Activated naive CD4-positive, alpha-beta T cell treated with anti-CD3 and anti-CD28 coated beads, Interleukin-2, amount 10 ng/mL, durations not matched to agents 7 days and 5 days (primary cell): ENCODE measurements at regions not wholly inside any gene's neighbourhood (a gene's known extent, or its start where the extent isn't known, plus 50 kb on each side); places are given as distances from the start of the nearest gene placed in this dataset.
A peak's percentile ranks its signal among the peaks of the same experiment; 100 is the strongest.

Experiments
- CTCF ChIA-PET: fragments of 350-600 bp; sonication (Branson Sonifier 250); formaldehyde crosslinking; loops from one replicate; lab custom pipeline; 2021; ENCODE audit warnings: antibody characterized with exemption; lab: Charles Lee
- DNase-seq: peaks from one replicate; pipeline ENCODE4 v3.0.0-alpha.2; 2020
- H3K27ac Mint-ChIP-seq: one replicate; pipeline ENCODE4 v1.8.0; 2021; ENCODE audit warnings: mild to moderate bottlenecking, moderate library complexity, mixed read lengths
- H3K27me3 Mint-ChIP-seq: one replicate; pipeline ENCODE4 v1.8.0; 2021; ENCODE audit warnings: mild to moderate bottlenecking, mixed read lengths
- H3K36me3 Mint-ChIP-seq: one replicate; pipeline ENCODE4 v1.8.0; 2021; ENCODE audit warnings: mixed read lengths
- H3K4me1 Mint-ChIP-seq: one replicate; pipeline ENCODE4 v1.8.0; 2021; ENCODE audit warnings: mixed read lengths
- H3K4me3 Mint-ChIP-seq: one replicate; pipeline ENCODE4 v1.8.0; 2021; ENCODE audit warnings: mild to moderate bottlenecking, moderate library complexity, mixed read lengths
- H3K9me3 Mint-ChIP-seq: one replicate; pipeline ENCODE4 v1.8.0; 2021; ENCODE audit warnings: mixed read lengths

DNA sequence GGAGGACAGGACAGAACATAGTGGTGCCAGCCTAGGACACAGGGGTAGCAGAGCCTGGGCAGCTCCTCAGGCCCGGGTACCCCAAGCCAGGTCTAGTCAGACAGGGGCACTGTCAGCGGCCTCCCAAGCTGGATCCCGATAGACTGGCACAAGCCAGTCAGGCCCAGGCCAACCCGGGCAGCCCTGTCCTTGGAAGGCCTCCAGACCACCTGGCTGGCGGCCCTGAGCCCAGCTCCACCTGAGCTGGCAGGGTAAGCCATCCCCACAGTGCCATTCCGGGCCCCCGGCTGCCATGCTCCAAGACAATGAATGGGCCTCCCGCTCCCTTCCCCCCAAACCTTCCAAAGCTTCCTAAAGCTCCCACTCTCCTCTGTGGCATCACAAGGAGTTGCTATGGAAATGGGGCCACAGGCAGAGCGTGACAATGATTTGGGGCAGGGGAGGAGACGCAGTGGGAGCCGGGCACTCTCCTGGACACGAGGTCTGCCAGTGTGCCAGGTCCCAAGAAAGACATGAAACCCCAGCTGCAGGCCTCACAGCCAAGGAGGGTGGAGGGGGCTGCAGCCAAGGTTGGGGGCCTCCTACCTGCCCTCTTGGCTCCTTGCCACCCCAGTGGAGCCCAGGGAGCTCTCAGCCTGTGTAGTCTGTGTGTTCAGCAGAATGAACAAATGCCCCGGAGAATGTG is 165.6 kb upstream of the LINGO1 start:
- CTCF ChIA-PET = interaction anchor here (1.1 kb wide), 1 partner anchor 23 kb away, joined by 3 read pairs; no protein-coding TSS in a partner anchor
- Mint-ChIP-seq H3K36me3 (no peaks in the 10 kb centered on the region), H3K4me3 (no peak overlapping the region), H3K27ac (no peak overlapping the region), H3K4me1 (peaks cover 9% of the 10 kb centered on the region), H3K9me3 (no peaks in the 10 kb centered on the region), H3K27me3 (peaks cover 26% of the 10 kb centered on the region)
- no peak for DNase-seq

- CTCF ChIA-PET = no interaction called here
- Mint-ChIP-seq H3K27me3 (peaks cover 21% of the 10 kb centered on the region), H3K4me1 (peaks cover 9% of the 10 kb centered on the region), H3K36me3 (no peaks in the 10 kb centered on the region), H3K27ac (no peak overlapping the region), H3K9me3 (no peaks in the 10 kb centered on the region), H3K4me3 (no peak overlapping the region)
- DNase-seq = no peak
These were observed 164.6 kb upstream of the LINGO1 start for GRCh38 chr15:77797270-77797669.

GRCh38 chr15:77796046-77796729 is 163.5 kb upstream of the LINGO1 start:
- DNase-seq = no peak
- Mint-ChIP-seq H3K4me3 (no peak overlapping the region), H3K4me1 (peaks cover 9% of the 10 kb centered on the region), H3K27ac (no peak overlapping the region), H3K27me3 (peaks cover 21% of the 10 kb centered on the region), H3K9me3 (no peaks in the 10 kb centered on the region), H3K36me3 (no peaks in the 10 kb centered on the region)
- CTCF ChIA-PET = no interaction called here

GRCh38 chr15:77795446-77795845 is 162.7 kb upstream of the LINGO1 start:
- no peaks in the 10 kb centered on the region for H3K36me3 Mint-ChIP-seq
- no peak overlapping the region for H3K27ac Mint-ChIP-seq
- no peaks in the 10 kb centered on the region for H3K9me3 Mint-ChIP-seq
- peaks cover 22% of the 10 kb centered on the region for H3K27me3 Mint-ChIP-seq
- DNase-seq = no peak
- peaks cover 9% of the 10 kb centered on the region for H3K4me1 Mint-ChIP-seq
- CTCF ChIA-PET = no interaction called here
- no peak overlapping the region for H3K4me3 Mint-ChIP-seq

GRCh38 chr15:77791941-77792340 is 159.2 kb upstream of the LINGO1 start:
- H3K36me3 Mint-ChIP-seq = no peaks in the 10 kb centered on the region
- no peaks in the 10 kb centered on the region for H3K9me3 Mint-ChIP-seq
- H3K4me1 Mint-ChIP-seq = peaks cover 1% of the 10 kb centered on the region
- CTCF ChIA-PET = no interaction called here
- H3K4me3 Mint-ChIP-seq = no peak overlapping the region
- H3K27ac Mint-ChIP-seq = no peak overlapping the region
- peaks cover 4% of the 10 kb centered on the region for H3K27me3 Mint-ChIP-seq
- DNase-seq = no peak

DNA sequence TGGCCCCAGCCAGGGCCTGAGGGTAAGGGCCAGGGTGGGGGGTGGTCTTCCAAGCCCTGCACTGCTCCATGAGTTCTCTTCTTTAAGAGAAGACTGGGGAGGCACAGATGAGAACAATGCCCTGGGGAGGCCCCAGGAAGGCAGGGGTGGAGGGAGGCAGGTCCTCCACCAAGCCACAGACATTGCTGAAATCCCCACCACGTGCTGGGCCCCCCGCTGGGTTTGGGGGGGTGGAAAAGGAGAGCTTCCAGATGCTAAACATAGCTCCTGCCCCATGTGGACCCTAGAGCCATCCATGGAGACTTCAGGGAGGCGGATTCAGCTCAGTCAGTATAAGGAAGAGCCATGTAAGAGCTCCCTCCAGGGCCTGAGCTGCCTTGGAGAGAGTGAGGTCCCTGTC is 157.8 kb upstream of the LINGO1 start:
- Mint-ChIP-seq H3K4me1 (no peaks in the 10 kb centered on the region), H3K4me3 (no peak overlapping the region), H3K9me3 (no peaks in the 10 kb centered on the region), H3K27ac (no peak overlapping the region), H3K27me3 (peaks cover 8% of the 10 kb centered on the region), H3K36me3 (no peaks in the 10 kb centered on the region)
- DNase-seq = no peak
- CTCF ChIA-PET = interaction anchor here (0.8 kb wide), 1 partner anchor 84 kb away, joined by 3 read pairs; no protein-coding TSS in a partner anchor

- Mint-ChIP-seq H3K4me1 (no peaks in the 10 kb centered on the region), H3K27me3 (peaks cover 16% of the 10 kb centered on the region), H3K4me3 (no peak overlapping the region), H3K9me3 (no peaks in the 10 kb centered on the region), H3K36me3 (no peaks in the 10 kb centered on the region), H3K27ac (no peak overlapping the region)
- DNase-seq = no peak
- CTCF ChIA-PET = no interaction called here
These were observed 154.2 kb upstream of the LINGO1 start for GRCh38 chr15:77786956-77787355.

DNA sequence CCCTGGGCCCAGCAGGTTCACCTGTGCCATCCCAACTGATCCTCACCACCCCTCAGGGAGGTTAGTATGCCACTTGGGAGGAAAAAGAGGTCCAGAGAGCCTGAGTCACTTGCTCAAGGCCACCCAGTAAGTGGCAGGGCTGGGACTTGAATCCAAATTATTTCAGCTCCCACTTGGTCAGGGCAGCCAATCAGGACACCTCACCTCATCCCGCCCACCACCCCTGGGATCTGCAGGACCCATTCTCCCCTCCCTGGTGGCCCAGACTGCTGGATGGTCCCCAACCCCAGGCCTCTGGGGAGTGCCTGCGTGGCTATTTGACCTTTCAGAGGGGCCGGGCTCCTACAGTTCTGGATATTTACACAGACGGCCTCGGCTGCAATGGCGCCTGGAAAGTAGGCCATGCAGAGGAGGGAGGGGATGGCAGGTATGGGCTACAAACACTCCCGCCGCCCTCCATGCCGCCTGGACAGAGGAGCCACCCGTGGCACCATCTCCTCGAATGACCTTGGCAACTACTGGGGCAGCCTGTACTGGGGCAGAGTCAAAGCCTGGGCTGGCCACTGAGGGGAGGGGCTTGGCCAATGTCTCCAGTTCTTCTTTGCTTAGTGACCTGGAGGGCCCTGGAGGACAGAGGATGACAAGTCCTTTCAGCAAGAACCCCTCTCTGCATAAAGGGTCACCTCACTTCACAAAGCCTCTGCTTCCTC is 153.6 kb upstream of the LINGO1 start:
- Mint-ChIP-seq H3K9me3 (no peaks in the 10 kb centered on the region), H3K4me1 (no peaks in the 10 kb centered on the region), H3K36me3 (no peaks in the 10 kb centered on the region), H3K27me3 (peaks cover 16% of the 10 kb centered on the region), H3K27ac (no peak overlapping the region), H3K4me3 (no peak overlapping the region)
- CTCF ChIA-PET = interaction anchor here (1.1 kb wide), 1 partner anchor 153 kb away, joined by 3 read pairs; the partner anchor contains the start of gene LINGO1
- DNase-seq = no peak

GRCh38 chr15:77784361-77785292 is 151.9 kb upstream of the LINGO1 start:
- H3K27me3 Mint-ChIP-seq = peaks cover 12% of the 10 kb centered on the region
- DNase-seq = peak; percentile 27
- no peaks in the 10 kb centered on the region for H3K36me3 Mint-ChIP-seq
- H3K4me1 Mint-ChIP-seq = no peaks in the 10 kb centered on the region
- H3K4me3 Mint-ChIP-seq = no peak overlapping the region
- no peak overlapping the region for H3K27ac Mint-ChIP-seq
- CTCF ChIA-PET = interaction anchor here (1.0 to 1.3 kb wide), 6 partner anchors 8 to 150 kb away, joined by 3 to 4 read pairs (median 3); no protein-coding TSS in a partner anchor
- no peaks in the 10 kb centered on the region for H3K9me3 Mint-ChIP-seq

DNA sequence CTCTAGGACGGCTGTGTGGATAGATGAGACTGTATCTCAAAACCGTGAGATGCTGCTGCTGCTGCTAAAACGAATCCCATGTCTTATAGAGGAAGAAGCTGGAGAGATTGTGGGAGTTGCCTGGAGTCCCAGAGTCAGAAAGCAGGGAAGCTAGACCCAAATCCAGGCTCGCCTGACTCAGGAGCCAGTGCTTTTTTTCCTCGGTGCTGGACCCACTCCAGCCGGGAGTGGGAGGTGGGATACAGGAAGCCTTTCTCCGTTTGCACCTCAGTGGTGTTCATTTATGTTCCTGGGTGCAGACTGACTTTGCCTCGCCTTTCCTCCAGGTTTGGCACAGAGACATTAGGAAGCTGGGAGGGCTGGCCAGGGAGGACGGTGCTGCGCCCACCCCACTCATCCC is 150.9 kb upstream of the LINGO1 start:
- DNase-seq = no peak
- Mint-ChIP-seq H3K27ac (no peak overlapping the region), H3K4me1 (no peaks in the 10 kb centered on the region), H3K4me3 (no peak overlapping the region), H3K27me3 (peaks cover 12% of the 10 kb centered on the region), H3K36me3 (no peaks in the 10 kb centered on the region), H3K9me3 (no peaks in the 10 kb centered on the region)
- CTCF ChIA-PET = interaction anchor here (0.6 to 1.0 kb wide), 2 partner anchors 9 to 71 kb away, joined by 3 read pairs; no protein-coding TSS in a partner anchor

- Mint-ChIP-seq H3K4me3 (no peak overlapping the region), H3K9me3 (no peaks in the 10 kb centered on the region), H3K27me3 (peaks cover 12% of the 10 kb centered on the region), H3K27ac (no peak overlapping the region), H3K36me3 (no peaks in the 10 kb centered on the region), H3K4me1 (no peaks in the 10 kb centered on the region)
- CTCF ChIA-PET = no interaction called here
- no peak for DNase-seq
These were observed 150.0 kb upstream of the LINGO1 start for GRCh38 chr15:77782691-77783090.

DNA sequence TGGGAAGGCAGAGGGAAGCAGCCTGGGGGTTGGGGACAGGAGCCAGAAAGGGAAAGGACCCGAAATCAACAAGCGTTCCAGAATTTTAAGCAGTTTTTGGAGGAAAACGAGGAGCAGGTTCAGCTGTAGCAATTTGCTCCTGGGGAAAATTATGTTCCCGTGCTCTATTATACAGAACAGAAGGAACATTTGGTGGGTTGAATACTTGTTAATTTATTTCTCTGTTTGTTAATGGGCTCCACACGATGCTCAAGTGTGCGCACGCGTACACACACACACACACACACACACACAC is 149.2 kb upstream of the LINGO1 start:
- Mint-ChIP-seq H3K4me1 (no peaks in the 10 kb centered on the region), H3K27ac (no peak overlapping the region)

GRCh38 chr15:77781151-77781945 is 148.6 kb upstream of the LINGO1 start:
- CTCF ChIA-PET = no interaction called here
- H3K36me3 Mint-ChIP-seq = no peaks in the 10 kb centered on the region
- H3K4me1 Mint-ChIP-seq = no peaks in the 10 kb centered on the region
- peaks cover 12% of the 10 kb centered on the region for H3K27me3 Mint-ChIP-seq
- H3K4me3 Mint-ChIP-seq = no peak overlapping the region
- no peak for DNase-seq
- H3K9me3 Mint-ChIP-seq = no peaks in the 10 kb centered on the region
- no peak overlapping the region for H3K27ac Mint-ChIP-seq

More for the DNA sequence above, 149.2 kb upstream of the LINGO1 start:
- Mint-ChIP-seq H3K4me3 (no peak overlapping the region), H3K9me3 (no peaks in the 10 kb centered on the region), H3K27me3 (peaks cover 12% of the 10 kb centered on the region), H3K36me3 (no peaks in the 10 kb centered on the region)
- DNase-seq = no peak
- CTCF ChIA-PET = no interaction called here
